OCI-LY3 (cell line): ENCODE measurements at regions not wholly inside any gene's neighbourhood (a gene's known extent, or its start where the extent isn't known, plus 50 kb on each side); places are given as distances from the start of the nearest gene placed in this dataset.

Experiments
- CTCF ChIP-seq: fragments of 200-600, 300-600 bp; sonication (generic); IDR thresholded peaks from 2 replicates; pipeline ENCODE4 v1.5.1; 2014; ENCODE audit warnings: antibody characterized with exemption, low read length, low read depth
- EZH2phosphoT487 ChIP-seq: fragments of 200-600 bp; shearing (Covaris generic); IDR thresholded peaks from 2 replicates; pipeline ENCODE4 v1.6.1; 2018; ENCODE audit warnings: antibody characterized with exemption, mixed run types, low read depth

GRCh38 chr1:115186711-115187265 is 97.5 kb upstream of the TSPAN2 start:
- TF ChIP-seq CTCF, result no peak
- no peak for TF ChIP-seq EZH2phosphoT487
